ENCODE measurements at regions not wholly inside any gene's neighbourhood (a gene's known extent, or its start where the extent isn't known, plus 50 kb on each side); places are given as distances from the start of the nearest gene placed in this dataset.

DNA sequence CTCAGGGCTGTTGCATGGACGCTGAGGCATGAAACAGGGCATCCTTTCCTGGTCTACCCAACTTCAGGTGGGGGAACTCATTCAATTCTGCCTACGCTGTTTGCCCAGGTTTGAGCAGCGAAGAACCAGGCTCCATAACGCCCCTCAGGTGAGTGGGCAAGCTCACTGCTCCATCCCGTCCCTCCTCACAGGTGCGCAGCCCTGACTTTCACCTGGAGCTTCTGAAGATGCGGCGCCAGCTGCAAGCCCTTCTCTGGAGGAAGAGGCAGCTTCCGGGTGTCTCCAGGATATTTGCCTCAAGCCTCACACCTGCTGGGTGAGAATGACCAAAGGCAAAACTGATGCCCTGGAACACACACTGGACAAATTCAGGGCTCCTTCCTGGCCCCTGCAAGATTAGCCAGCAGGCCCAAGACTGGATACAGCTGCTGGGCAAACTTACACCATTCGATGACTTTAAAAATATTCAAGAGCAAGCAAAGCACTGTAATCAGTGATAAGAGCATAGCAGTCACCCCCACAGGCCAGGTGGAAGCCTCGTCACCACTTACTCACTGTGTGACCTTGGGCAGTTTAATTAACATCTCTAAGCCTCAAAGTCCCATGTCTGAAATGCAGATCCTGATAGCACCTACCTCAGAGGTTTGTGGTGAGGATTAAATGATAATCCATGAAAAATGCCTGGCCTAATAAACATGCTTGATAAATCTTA, 97.7 kb downstream of the GYPC start:
- Histone ChIP-seq H3K4me2 (ENCODE audit: low read length) (no peak overlapping the region), H4K20me1 (ENCODE audit: insufficient read depth, low read length) (no peaks in the 10 kb centered on the region), H2AFZ (ENCODE audit: low read length) (no peak overlapping the region), H3K4me3 (ENCODE audit: low read depth, low read length, poor library complexity, severe bottlenecking) (no peak overlapping the region), H3K9me3 (ENCODE audit: low read length) (no peaks in the 10 kb centered on the region), H3K79me2 (ENCODE audit: insufficient read depth, low read depth, low read length) (no peaks in the 10 kb centered on the region), H3K4me1 (ENCODE audit: insufficient read depth, low read length, poor library complexity, severe bottlenecking) (no peaks in the 10 kb centered on the region), H3K27ac (ENCODE audit: low read depth, low read length, poor library complexity, severe bottlenecking) (no peak overlapping the region), H3K36me3 (ENCODE audit: insufficient read depth, low read length) (no peaks in the 10 kb centered on the region), H3K9me2 (ENCODE audit: insufficient read depth, low read length) (no peaks in the 10 kb centered on the region)
- intact Hi-C loops (cut with micrococcal nuclease; ENCODE audit: unreplicated experiment), result no loop called here
- ChIA-PET POLR2A (no interaction called here), CTCF (ENCODE audit: unreplicated experiment) (no interaction called here)
- DNase-seq (ENCODE audit: low spot score), result no peak
- TF ChIP-seq, protein P1, sequence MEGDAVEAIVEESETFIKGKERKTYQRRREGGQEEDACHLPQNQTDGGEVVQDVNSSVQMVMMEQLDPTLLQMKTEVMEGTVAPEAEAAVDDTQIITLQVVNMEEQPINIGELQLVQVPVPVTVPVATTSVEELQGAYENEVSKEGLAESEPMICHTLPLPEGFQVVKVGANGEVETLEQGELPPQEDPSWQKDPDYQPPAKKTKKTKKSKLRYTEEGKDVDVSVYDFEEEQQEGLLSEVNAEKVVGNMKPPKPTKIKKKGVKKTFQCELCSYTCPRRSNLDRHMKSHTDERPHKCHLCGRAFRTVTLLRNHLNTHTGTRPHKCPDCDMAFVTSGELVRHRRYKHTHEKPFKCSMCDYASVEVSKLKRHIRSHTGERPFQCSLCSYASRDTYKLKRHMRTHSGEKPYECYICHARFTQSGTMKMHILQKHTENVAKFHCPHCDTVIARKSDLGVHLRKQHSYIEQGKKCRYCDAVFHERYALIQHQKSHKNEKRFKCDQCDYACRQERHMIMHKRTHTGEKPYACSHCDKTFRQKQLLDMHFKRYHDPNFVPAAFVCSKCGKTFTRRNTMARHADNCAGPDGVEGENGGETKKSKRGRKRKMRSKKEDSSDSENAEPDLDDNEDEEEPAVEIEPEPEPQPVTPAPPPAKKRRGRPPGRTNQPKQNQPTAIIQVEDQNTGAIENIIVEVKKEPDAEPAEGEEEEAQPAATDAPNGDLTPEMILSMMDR (conservative IDR thresholded peaks at IDR 0.05; ENCODE audit: low read length), result no peak
- TF ChIP-seq EZH2phosphoT487 (IDR thresholded peaks at IDR 0.05; ENCODE audit: borderline replicate concordance, low read depth, low read length), result no peak
- BruUV-seq (replicated peaks), result no TSS peak

DNA sequence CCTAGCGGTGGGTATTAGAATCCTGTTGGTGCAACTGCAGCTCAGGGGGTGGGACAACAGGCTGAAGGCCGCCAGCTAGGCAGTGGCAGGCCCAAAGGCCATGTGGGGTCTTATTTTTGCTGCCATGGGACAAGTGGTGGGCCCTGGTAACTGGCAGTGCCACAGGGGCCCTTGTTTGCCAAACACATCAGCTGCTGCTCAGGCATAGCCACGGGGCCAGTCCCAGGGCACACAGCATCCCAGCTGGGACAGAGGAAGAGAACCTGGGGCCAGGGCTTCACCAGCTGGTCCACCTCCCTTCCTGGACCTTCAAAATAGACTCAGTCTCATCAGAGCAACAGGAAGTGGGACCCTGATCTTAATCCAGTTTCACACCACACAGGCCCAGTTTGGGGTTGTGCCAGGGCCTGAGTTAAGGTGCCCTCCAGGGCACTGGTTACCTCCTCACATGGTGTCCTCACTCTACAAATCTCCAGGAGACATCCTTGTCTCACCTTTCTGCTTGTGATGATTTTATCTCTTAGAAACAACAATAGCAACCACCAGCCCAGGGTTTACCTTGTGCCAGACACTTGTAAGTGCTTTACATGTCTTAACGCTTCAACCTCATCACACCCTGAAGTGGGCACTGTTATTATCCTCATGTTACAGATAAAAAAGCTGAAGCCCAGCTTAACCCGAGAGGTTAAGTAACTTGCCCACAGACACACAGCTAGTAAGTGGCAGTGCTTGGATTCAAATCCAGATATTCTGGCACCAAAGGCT, 98.5 kb downstream of the GYPC start:
- POLR2A ChIA-PET, result interaction anchor here (0.7 kb wide), 1 partner anchor 26 kb away, joined by 3 read pairs; no protein-coding TSS in a partner anchor
- CTCF ChIA-PET (ENCODE audit: unreplicated experiment), result no interaction called here
- no TSS peak for BruUV-seq (replicated peaks)
- no peak overlapping the region for H3K4me2 ChIP-seq (ENCODE audit: low read length)
- no peak overlapping the region for H3K27ac ChIP-seq (ENCODE audit: low read depth, low read length, poor library complexity, severe bottlenecking)
- H2AFZ ChIP-seq (ENCODE audit: low read length), result no peak overlapping the region
- H3K79me2 ChIP-seq (ENCODE audit: insufficient read depth, low read depth, low read length), result no peaks in the 10 kb centered on the region
- intact Hi-C loops (cut with micrococcal nuclease; ENCODE audit: unreplicated experiment), result no loop called here
- no peak for DNase-seq (ENCODE audit: low spot score)
- no peaks in the 10 kb centered on the region for H3K9me3 ChIP-seq (ENCODE audit: low read length)
- H3K9me2 ChIP-seq (ENCODE audit: insufficient read depth, low read length), result no peaks in the 10 kb centered on the region
- TF ChIP-seq, protein P1 (conservative IDR thresholded peaks at IDR 0.05; ENCODE audit: low read length), result no peak
- TF ChIP-seq EZH2phosphoT487 (IDR thresholded peaks at IDR 0.05; ENCODE audit: borderline replicate concordance, low read depth, low read length), result no peak
- no peak overlapping the region for H3K4me3 ChIP-seq (ENCODE audit: low read depth, low read length, poor library complexity, severe bottlenecking)
- H3K4me1 ChIP-seq (ENCODE audit: insufficient read depth, low read length, poor library complexity, severe bottlenecking), result no peaks in the 10 kb centered on the region
- no peaks in the 10 kb centered on the region for H4K20me1 ChIP-seq (ENCODE audit: insufficient read depth, low read length)
- H3K36me3 ChIP-seq (ENCODE audit: insufficient read depth, low read length), result no peaks in the 10 kb centered on the region

DNA sequence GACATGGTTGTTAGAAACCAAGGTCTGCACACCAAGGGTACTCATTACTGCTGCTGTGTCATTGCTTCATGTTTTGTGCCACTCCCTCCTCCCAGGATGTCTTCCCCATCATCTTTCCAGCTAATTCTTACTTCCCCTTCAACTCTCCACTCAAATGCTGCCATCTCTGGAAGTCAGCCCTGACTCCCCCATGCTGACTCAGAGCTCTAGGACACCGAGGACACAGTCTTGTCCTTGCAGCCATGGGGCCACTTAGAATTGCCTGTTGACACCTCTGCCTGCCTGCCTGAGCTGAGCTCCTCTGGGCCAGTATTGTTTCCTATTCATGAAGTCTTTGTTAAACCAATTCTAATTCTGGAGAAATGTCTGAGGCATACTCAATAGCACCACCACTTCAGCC, 100.2 kb downstream of the GYPC start:
- POLR2A ChIA-PET, result no interaction called here
- no peaks in the 10 kb centered on the region for H3K9me2 ChIP-seq (ENCODE audit: insufficient read depth, low read length)
- no peak overlapping the region for H3K4me2 ChIP-seq (ENCODE audit: low read length)
- CTCF ChIA-PET (ENCODE audit: unreplicated experiment), result no interaction called here
- no TSS peak for BruUV-seq (replicated peaks)
- H3K79me2 ChIP-seq (ENCODE audit: insufficient read depth, low read depth, low read length), result no peaks in the 10 kb centered on the region
- H2AFZ ChIP-seq (ENCODE audit: low read length), result no peak overlapping the region
- no peak for DNase-seq (ENCODE audit: low spot score)
- H3K36me3 ChIP-seq (ENCODE audit: insufficient read depth, low read length), result no peaks in the 10 kb centered on the region
- intact Hi-C loops (cut with micrococcal nuclease; ENCODE audit: unreplicated experiment), result no loop called here
- H3K9me3 ChIP-seq (ENCODE audit: low read length), result no peaks in the 10 kb centered on the region
- no peak overlapping the region for H3K27ac ChIP-seq (ENCODE audit: low read depth, low read length, poor library complexity, severe bottlenecking)
- no peak overlapping the region for H3K4me3 ChIP-seq (ENCODE audit: low read depth, low read length, poor library complexity, severe bottlenecking)
- H4K20me1 ChIP-seq (ENCODE audit: insufficient read depth, low read length), result no peaks in the 10 kb centered on the region
- TF ChIP-seq EZH2phosphoT487 (IDR thresholded peaks at IDR 0.05; ENCODE audit: borderline replicate concordance, low read depth, low read length), result no peak
- TF ChIP-seq, protein P1 (conservative IDR thresholded peaks at IDR 0.05; ENCODE audit: low read length), result no peak
- no peaks in the 10 kb centered on the region for H3K4me1 ChIP-seq (ENCODE audit: insufficient read depth, low read length, poor library complexity, severe bottlenecking)

Measured in OCI-LY7 (cell line).